ENCODE measurements at regions not wholly inside any gene's neighbourhood (a gene's known extent, or its start where the extent isn't known, plus 50 kb on each side); places are given as distances from the start of the nearest gene placed in this dataset.

GRCh38 chr14:37842106-37842505 is 246.7 kb downstream of the TTC6 start:
- TF ChIP-seq, protein P1, sequence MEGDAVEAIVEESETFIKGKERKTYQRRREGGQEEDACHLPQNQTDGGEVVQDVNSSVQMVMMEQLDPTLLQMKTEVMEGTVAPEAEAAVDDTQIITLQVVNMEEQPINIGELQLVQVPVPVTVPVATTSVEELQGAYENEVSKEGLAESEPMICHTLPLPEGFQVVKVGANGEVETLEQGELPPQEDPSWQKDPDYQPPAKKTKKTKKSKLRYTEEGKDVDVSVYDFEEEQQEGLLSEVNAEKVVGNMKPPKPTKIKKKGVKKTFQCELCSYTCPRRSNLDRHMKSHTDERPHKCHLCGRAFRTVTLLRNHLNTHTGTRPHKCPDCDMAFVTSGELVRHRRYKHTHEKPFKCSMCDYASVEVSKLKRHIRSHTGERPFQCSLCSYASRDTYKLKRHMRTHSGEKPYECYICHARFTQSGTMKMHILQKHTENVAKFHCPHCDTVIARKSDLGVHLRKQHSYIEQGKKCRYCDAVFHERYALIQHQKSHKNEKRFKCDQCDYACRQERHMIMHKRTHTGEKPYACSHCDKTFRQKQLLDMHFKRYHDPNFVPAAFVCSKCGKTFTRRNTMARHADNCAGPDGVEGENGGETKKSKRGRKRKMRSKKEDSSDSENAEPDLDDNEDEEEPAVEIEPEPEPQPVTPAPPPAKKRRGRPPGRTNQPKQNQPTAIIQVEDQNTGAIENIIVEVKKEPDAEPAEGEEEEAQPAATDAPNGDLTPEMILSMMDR (IDR thresholded peaks at IDR 0.05) = no peak
- DNase-seq = no peak
- H3K4me3 ChIP-seq = no peak overlapping the region
- H3K27me3 ChIP-seq = no peaks in the 10 kb centered on the region
- H3K27ac ChIP-seq = no peak overlapping the region
- intact Hi-C loops (cut with DNase I; ENCODE audit: low total_unique reads) = no loop called here
- H3K36me3 ChIP-seq = no peaks in the 10 kb centered on the region
- H3K9me3 ChIP-seq = no peaks in the 10 kb centered on the region
- H3K4me1 ChIP-seq = no peaks in the 10 kb centered on the region

DNA sequence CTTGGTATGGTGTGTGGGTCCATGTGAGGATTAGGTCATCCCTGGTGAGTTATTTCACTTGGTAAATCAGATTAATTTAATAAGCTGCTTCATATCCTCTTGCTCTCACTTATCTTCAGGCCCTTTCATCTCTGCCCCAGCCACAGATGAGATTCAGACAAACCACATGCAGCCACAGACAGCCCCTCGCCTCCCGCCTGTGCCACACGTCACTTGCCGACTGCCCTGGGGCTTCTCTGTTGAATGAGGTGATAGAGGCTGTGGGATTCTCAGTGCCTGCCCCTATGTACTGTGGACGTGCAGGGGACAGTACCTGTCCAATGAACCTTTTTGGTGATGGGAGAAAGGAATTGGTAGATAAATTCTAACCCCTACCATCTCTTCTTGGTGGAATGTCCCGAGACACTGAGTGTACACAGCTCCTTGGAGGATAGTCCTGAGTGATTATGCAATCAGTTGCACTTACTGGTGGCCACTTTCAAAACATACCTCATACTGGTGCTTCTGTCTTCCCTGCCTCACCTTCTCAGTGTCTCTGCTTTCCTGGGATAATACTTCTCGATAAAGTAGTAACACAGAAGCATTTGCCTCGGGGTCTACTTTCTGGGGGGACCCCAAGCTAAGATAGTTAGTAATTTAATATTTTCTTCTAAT is 248.7 kb downstream of the TTC6 start:
- no peak overlapping the region for H3K27ac ChIP-seq
- no peak for DNase-seq
- no peaks in the 10 kb centered on the region for H3K4me1 ChIP-seq
- H3K4me3 ChIP-seq = no peak overlapping the region
- H3K36me3 ChIP-seq = no peaks in the 10 kb centered on the region
- TF ChIP-seq, protein P1 (IDR thresholded peaks at IDR 0.05) = no peak
- intact Hi-C loops (cut with DNase I; ENCODE audit: low total_unique reads) = no loop called here
- no peaks in the 10 kb centered on the region for H3K27me3 ChIP-seq
- no peaks in the 10 kb centered on the region for H3K9me3 ChIP-seq

DNA sequence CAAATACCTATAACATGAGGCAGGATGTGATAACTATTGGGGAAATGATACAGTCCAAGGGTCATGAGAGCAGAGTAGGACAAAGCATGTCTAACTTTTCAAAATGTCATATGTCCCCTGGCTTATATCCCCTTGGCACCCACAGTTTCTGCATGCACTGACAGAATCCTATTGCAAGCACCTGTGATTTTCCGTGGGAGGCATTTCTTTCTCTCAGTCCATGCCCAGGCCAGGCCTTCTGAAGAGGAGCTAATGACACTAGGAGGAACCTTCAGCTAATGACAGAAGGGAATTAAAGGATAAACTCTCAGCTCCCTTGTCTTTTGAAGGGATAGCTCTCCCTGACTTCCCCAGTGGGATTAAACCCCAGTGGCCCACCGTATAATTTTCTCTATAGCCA is 249.2 kb downstream of the TTC6 start:
- Histone ChIP-seq H3K4me3 (no peak overlapping the region), H3K27ac (no peak overlapping the region), H3K4me1 (no peaks in the 10 kb centered on the region), H3K9me3 (no peaks in the 10 kb centered on the region), H3K27me3 (no peaks in the 10 kb centered on the region), H3K36me3 (no peaks in the 10 kb centered on the region)
- TF ChIP-seq, protein P1 (IDR thresholded peaks at IDR 0.05) = no peak
- DNase-seq = no peak
- intact Hi-C loops (cut with DNase I; ENCODE audit: low total_unique reads) = no loop called here

DNA sequence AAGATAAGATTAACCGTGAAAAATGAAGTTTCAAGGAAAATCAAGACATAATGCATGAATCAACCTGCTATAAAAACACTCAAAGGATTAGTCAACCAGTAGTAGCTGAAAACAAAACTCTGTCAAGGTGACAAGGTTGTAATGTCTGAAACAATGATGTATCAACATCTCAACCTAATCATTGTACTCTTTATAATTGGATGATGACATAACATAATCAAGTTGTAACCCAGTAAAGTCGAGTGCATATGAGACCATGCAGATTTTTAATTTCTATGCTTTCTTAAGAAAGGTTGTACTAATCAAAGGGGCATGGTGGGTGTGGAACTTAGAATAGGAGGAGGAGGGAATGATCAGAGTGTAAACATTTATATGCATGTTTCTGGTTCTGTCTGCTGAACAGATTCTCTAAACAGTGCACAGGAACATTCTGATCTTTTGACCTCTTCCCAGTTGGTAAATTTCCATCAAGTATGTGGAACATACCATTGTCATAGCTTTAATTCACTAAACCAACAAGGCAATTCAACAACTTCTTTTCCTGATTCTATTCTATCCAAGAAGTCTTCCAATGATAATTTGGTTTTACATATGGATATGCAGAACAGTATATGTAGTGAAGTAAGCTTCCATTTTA is 253.7 kb downstream of the TTC6 start:
- TF ChIP-seq, protein P1 (IDR thresholded peaks at IDR 0.05) = no peak
- intact Hi-C loops (cut with DNase I; ENCODE audit: low total_unique reads) = no loop called here
- H3K4me1 ChIP-seq = no peaks in the 10 kb centered on the region
- no peaks in the 10 kb centered on the region for H3K9me3 ChIP-seq
- no peak overlapping the region for H3K27ac ChIP-seq
- H3K36me3 ChIP-seq = no peaks in the 10 kb centered on the region
- no peak overlapping the region for H3K4me3 ChIP-seq
- H3K27me3 ChIP-seq = no peaks in the 10 kb centered on the region
- no peak for DNase-seq

DNA sequence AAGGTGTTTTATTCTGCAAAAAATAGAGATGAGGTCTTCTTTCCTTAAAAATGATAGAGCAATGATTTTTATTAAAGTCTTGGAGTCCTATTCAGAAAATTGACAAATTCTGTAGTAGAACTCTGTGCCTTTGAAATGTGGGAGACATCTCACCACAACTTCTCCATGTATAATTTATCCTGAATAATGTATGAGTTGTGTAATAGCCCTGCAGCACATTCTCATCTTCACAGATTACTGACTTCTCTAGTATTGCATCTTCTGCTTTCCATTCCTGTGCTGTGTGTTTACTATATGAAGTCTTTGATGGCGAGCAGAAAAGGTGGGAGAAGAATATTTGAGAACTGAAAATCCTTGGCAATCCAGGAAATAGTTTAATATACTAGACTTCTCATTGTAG is 255.6 kb downstream of the TTC6 start:
- Histone ChIP-seq H3K9me3 (no peaks in the 10 kb centered on the region), H3K27ac (no peak overlapping the region), H3K27me3 (no peaks in the 10 kb centered on the region), H3K36me3 (no peaks in the 10 kb centered on the region), H3K4me1 (no peaks in the 10 kb centered on the region), H3K4me3 (no peak overlapping the region)
- intact Hi-C loops (cut with DNase I; ENCODE audit: low total_unique reads) = no loop called here
- no peak for DNase-seq
- TF ChIP-seq, protein P1 (IDR thresholded peaks at IDR 0.05) = no peak

Measured in tibial artery (tissue), 4 donors.